Smooth muscle cell (in vitro differentiated cells): ENCODE measurements at regions not wholly inside any gene's neighbourhood (a gene's known extent, or its start where the extent isn't known, plus 50 kb on each side); places are given as distances from the start of the nearest gene placed in this dataset.

Source experiments
- DNase-seq: peaks from one replicate; lab custom pipeline; 2025; ENCODE audit not compliant: unreplicated experiment; lab: John Stamatoyannopoulos, UW
- H2AFZ ChIP-seq: fragments of 200-600 bp; sonication (generic); 2 replicates; pipeline ENCODE4 v1.6.0; 2016; ENCODE audit warnings: antibody characterized with exemption, low read depth, mild to moderate bottlenecking
- H3F3A ChIP-seq: fragments of 200-600 bp; sonication (generic); 2 replicates; pipeline ENCODE4 v1.6.0; 2017; ENCODE audit warnings: antibody characterized with exemption, low read depth
- H3K27ac ChIP-seq: fragments of 200-600 bp; sonication (generic); 2 replicates; pipeline ENCODE4 v1.5.1; 2016; ENCODE audit warnings: low read depth, mild to moderate bottlenecking
- H3K27me3 ChIP-seq: fragments of 200-600 bp; sonication (generic); 2 replicates; pipeline ENCODE4 v1.6.1; 2016; ENCODE audit warnings: low read depth, mild to moderate bottlenecking
- H3K36me3 ChIP-seq: fragments of 200-600 bp; sonication (generic); 2 replicates; pipeline ENCODE4 v1.5.1; 2016; ENCODE audit warnings: low read depth
- H3K4me1 ChIP-seq: fragments of 200-600 bp; sonication (generic); 2 replicates; pipeline ENCODE4 v1.5.1; 2016; ENCODE audit warnings: low read depth
- H3K4me2 ChIP-seq: fragments of 200-600 bp; sonication (generic); 2 replicates; pipeline ENCODE4 v1.6.0; 2016; ENCODE audit warnings: mild to moderate bottlenecking
- H3K4me3 ChIP-seq: fragments of 200-600 bp; sonication (generic); 2 replicates; pipeline ENCODE4 v1.5.1; 2016; ENCODE audit warnings: mild to moderate bottlenecking
- H3K79me2 ChIP-seq: fragments of 200-600 bp; sonication (generic); 2 replicates; pipeline ENCODE4 v1.6.0; 2016; ENCODE audit warnings: low read depth, mild to moderate bottlenecking
- H3K9ac ChIP-seq: fragments of 200-600 bp; sonication (generic); 2 replicates; pipeline ENCODE4 v1.6.0; 2016; ENCODE audit warnings: low read depth
- H3K9me3 ChIP-seq: fragments of 200-600 bp; sonication (generic); replicated peaks from 2 replicates; pipeline ENCODE4 v1.5.1; 2016; ENCODE audit warnings: low read depth
- H4K20me1 ChIP-seq: fragments of 200-600 bp; sonication (generic); 2 replicates; pipeline ENCODE4 v1.6.0; 2016; ENCODE audit warnings: low read depth
- CTCF ChIP-seq: fragments of 200-600 bp; sonication (generic); IDR thresholded peaks from 2 replicates; pipeline ENCODE4 v1.5.1; 2017; ENCODE audit warnings: borderline replicate concordance, mild to moderate bottlenecking, antibody characterized with exemption; ENCODE audit not compliant: insufficient read depth, poor library complexity, severe bottlenecking
- WGBS: methylation state at CpG from one replicate; pipeline ENCODE4 v1.1.7; 2016; ENCODE audit warnings: low lambda C conversion rate; 5-methylcytosine and 5-hydroxymethylcytosine counted together

GRCh38 chr2:133790711-133791110 lies 222.4 kb upstream of the NCKAP5 start:
- Histone ChIP-seq H2AFZ (no peak overlapping the region), H3K4me3 (no peak overlapping the region), H3K4me1 (no peaks in the 10 kb centered on the region), H3K27me3 (no peaks in the 10 kb centered on the region), H3K9ac (peak overlapping the region; percentile 42), H3K36me3 (no peaks in the 10 kb centered on the region), H3K9me3 (peaks cover 5% of the 10 kb centered on the region), H3K4me2 (peak overlapping the region; percentile 50), H3F3A (no peaks in the 10 kb centered on the region), H3K79me2 (no peaks in the 10 kb centered on the region), H3K27ac (peak overlapping the region; percentile 91), H4K20me1 (no peaks in the 10 kb centered on the region)
- DNase-seq: no peak
- WGBS: 39% methylated on average over 1 of the region's 1 CpG
- TF ChIP-seq CTCF: no peak

- H3K36me3 ChIP-seq: no peaks in the 10 kb centered on the region
- no peaks in the 10 kb centered on the region for H3F3A ChIP-seq
- H3K9me3 ChIP-seq: peaks cover 5% of the 10 kb centered on the region
- H4K20me1 ChIP-seq: no peaks in the 10 kb centered on the region
- no peaks in the 10 kb centered on the region for H3K27me3 ChIP-seq
- peak overlapping the region; percentile 50 for H3K4me2 ChIP-seq
- H3K4me3 ChIP-seq: no peak overlapping the region
- no peaks in the 10 kb centered on the region for H3K79me2 ChIP-seq
- H3K27ac ChIP-seq: peak overlapping the region; percentile 91
- H2AFZ ChIP-seq: no peak overlapping the region
- H3K4me1 ChIP-seq: no peaks in the 10 kb centered on the region
- H3K9ac ChIP-seq: peak overlapping the region; percentile 42
- TF ChIP-seq CTCF: no peak
- WGBS: 26% methylated on average over 6 of the region's 6 CpGs
- DNase-seq: no peak
Measured at GRCh38 chr2:133791191-133791590, 222.9 kb upstream of the NCKAP5 start.

GRCh38 chr2:133792223-133792622 lies 224.0 kb upstream of the NCKAP5 start:
- H3K9ac ChIP-seq: no peak overlapping the region
- H3K9me3 ChIP-seq: peaks cover 6% of the 10 kb centered on the region
- no peaks in the 10 kb centered on the region for H3K36me3 ChIP-seq
- H3K27ac ChIP-seq: no peak overlapping the region
- no peak for TF ChIP-seq CTCF
- no peak for DNase-seq
- WGBS: 94% methylated on average over 5 of the region's 5 CpGs
- H2AFZ ChIP-seq: no peak overlapping the region
- H3K4me1 ChIP-seq: no peaks in the 10 kb centered on the region
- no peaks in the 10 kb centered on the region for H3K79me2 ChIP-seq
- H3K27me3 ChIP-seq: no peaks in the 10 kb centered on the region
- no peaks in the 10 kb centered on the region for H4K20me1 ChIP-seq
- H3K4me3 ChIP-seq: no peak overlapping the region
- no peaks in the 10 kb centered on the region for H3F3A ChIP-seq
- H3K4me2 ChIP-seq: no peak overlapping the region

GRCh38 chr2:133794114-133794513 lies 225.9 kb upstream of the NCKAP5 start:
- DNase-seq: no peak
- 81% methylated on average over 1 of the region's 1 CpG for WGBS
- H4K20me1 ChIP-seq: no peaks in the 10 kb centered on the region
- H3F3A ChIP-seq: no peaks in the 10 kb centered on the region
- peaks cover 9% of the 10 kb centered on the region for H3K9me3 ChIP-seq
- H3K4me3 ChIP-seq: no peak overlapping the region
- no peaks in the 10 kb centered on the region for H3K27me3 ChIP-seq
- no peaks in the 10 kb centered on the region for H3K79me2 ChIP-seq
- H3K36me3 ChIP-seq: no peaks in the 10 kb centered on the region
- H3K9ac ChIP-seq: no peak overlapping the region
- H3K4me1 ChIP-seq: no peaks in the 10 kb centered on the region
- no peak overlapping the region for H2AFZ ChIP-seq
- TF ChIP-seq CTCF: no peak
- no peak overlapping the region for H3K4me2 ChIP-seq
- no peak overlapping the region for H3K27ac ChIP-seq
